ENCODE measurements at regions not wholly inside any gene's neighbourhood (a gene's known extent, or its start where the extent isn't known, plus 50 kb on each side); places are given as distances from the start of the nearest gene placed in this dataset.
A peak's percentile ranks its signal among the peaks of the same experiment; 100 is the strongest.

- no peak for DNase-seq (ENCODE audit: low read depth in 2 of 3, low spot score in 1 of 3)
These were observed 186.2 kb downstream of the RBFOX3 start for GRCh38 chr17:79424471-79425185.

GRCh38 chr17:79423811-79424465 lies 186.9 kb downstream of the RBFOX3 start:
- DNase-seq (ENCODE audit: low read depth in 2 of 3, low spot score in 1 of 3) = no peak

- DNase-seq (ENCODE audit: low read depth in 2 of 3, low spot score in 1 of 3) = no peak
These were observed 188.6 kb downstream of the RBFOX3 start for GRCh38 chr17:79422236-79422635.

- DNase-seq (ENCODE audit: low read depth in 2 of 3, low spot score in 1 of 3) = peak; percentile 13 to 27 (median 27)
These were observed 190.3 kb downstream of the RBFOX3 start for GRCh38 chr17:79420318-79421243.

- no peak for DNase-seq (ENCODE audit: low read depth in 2 of 3, low spot score in 1 of 3)
These were observed 193.3 kb downstream of the RBFOX3 start for GRCh38 chr17:79417476-79417988.

- DNase-seq (ENCODE audit: low read depth in 2 of 3, low spot score in 1 of 3) = no peak
These were observed 194.9 kb downstream of the RBFOX3 start for GRCh38 chr17:79415909-79416308.

GRCh38 chr17:79415365-79415764 lies 195.5 kb downstream of the RBFOX3 start:
- no peak for DNase-seq (ENCODE audit: low read depth in 2 of 3, low spot score in 1 of 3)

GRCh38 chr17:79414793-79415211 lies 196.0 kb downstream of the RBFOX3 start:
- DNase-seq (ENCODE audit: low read depth in 2 of 3, low spot score in 1 of 3) = no peak

GRCh38 chr17:79414063-79414792 lies 196.6 kb downstream of the RBFOX3 start:
- no peak for DNase-seq (ENCODE audit: low read depth in 2 of 3, low spot score in 1 of 3)

- DNase-seq (ENCODE audit: low read depth in 2 of 3, low spot score in 1 of 3) = no peak
These were observed 197.2 kb downstream of the RBFOX3 start for GRCh38 chr17:79413611-79414010.

- DNase-seq (ENCODE audit: low read depth in 2 of 3, low spot score in 1 of 3) = no peak
These were observed 197.9 kb downstream of the RBFOX3 start for GRCh38 chr17:79412886-79413390.

- no peak for DNase-seq (ENCODE audit: low read depth in 2 of 3, low spot score in 1 of 3)
These were observed 198.7 kb downstream of the RBFOX3 start for GRCh38 chr17:79412110-79412509.

- no peak for DNase-seq (ENCODE audit: low read depth in 2 of 3, low spot score in 1 of 3)
These were observed 199.4 kb downstream of the RBFOX3 start for GRCh38 chr17:79411419-79411818.

GRCh38 chr17:79410681-79411080 lies 200.2 kb downstream of the RBFOX3 start:
- DNase-seq (ENCODE audit: low read depth in 2 of 3, low spot score in 1 of 3) = no peak

- no peak for DNase-seq (ENCODE audit: low read depth in 2 of 3, low spot score in 1 of 3)
These were observed 202.6 kb downstream of the RBFOX3 start for GRCh38 chr17:79408251-79408650.

- DNase-seq (ENCODE audit: low read depth in 2 of 3, low spot score in 1 of 3) = no peak
These were observed 203.5 kb downstream of the RBFOX3 start for GRCh38 chr17:79407385-79407784.

- no peak for DNase-seq (ENCODE audit: low read depth in 2 of 3, low spot score in 1 of 3)
These were observed 204.5 kb downstream of the RBFOX3 start for GRCh38 chr17:79406316-79406715.

- no peak for DNase-seq (ENCODE audit: low read depth in 2 of 3, low spot score in 1 of 3)
These were observed 205.0 kb downstream of the RBFOX3 start for GRCh38 chr17:79405823-79406222.

- DNase-seq (ENCODE audit: low read depth in 2 of 3, low spot score in 1 of 3) = no peak
These were observed 206.5 kb downstream of the RBFOX3 start for GRCh38 chr17:79404136-79404911.

Data from stimulated activated CD4-positive, alpha-beta T cell treated with anti-CD3 and anti-CD28 coated beads, Interleukin-12 subunit alpha, Interleukin-12 subunit beta, amount 100 ng/mL, for 48 hours (primary cell).